ENCODE measurements at regions not wholly inside any gene's neighbourhood (a gene's known extent, or its start where the extent isn't known, plus 50 kb on each side); places are given as distances from the start of the nearest gene placed in this dataset.

- TF ChIP-seq POLR2AphosphoS5 (IDR thresholded peaks at IDR 0.05; ENCODE audit: insufficient read depth in 1 of 2, low read depth in 1 of 2) (no peak), POLR2A (IDR thresholded peaks at IDR 0.05) (no peak)
- TF ChIP-seq, protein P1, sequence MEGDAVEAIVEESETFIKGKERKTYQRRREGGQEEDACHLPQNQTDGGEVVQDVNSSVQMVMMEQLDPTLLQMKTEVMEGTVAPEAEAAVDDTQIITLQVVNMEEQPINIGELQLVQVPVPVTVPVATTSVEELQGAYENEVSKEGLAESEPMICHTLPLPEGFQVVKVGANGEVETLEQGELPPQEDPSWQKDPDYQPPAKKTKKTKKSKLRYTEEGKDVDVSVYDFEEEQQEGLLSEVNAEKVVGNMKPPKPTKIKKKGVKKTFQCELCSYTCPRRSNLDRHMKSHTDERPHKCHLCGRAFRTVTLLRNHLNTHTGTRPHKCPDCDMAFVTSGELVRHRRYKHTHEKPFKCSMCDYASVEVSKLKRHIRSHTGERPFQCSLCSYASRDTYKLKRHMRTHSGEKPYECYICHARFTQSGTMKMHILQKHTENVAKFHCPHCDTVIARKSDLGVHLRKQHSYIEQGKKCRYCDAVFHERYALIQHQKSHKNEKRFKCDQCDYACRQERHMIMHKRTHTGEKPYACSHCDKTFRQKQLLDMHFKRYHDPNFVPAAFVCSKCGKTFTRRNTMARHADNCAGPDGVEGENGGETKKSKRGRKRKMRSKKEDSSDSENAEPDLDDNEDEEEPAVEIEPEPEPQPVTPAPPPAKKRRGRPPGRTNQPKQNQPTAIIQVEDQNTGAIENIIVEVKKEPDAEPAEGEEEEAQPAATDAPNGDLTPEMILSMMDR (IDR thresholded peaks at IDR 0.05) = no peak
Measured at GRCh38 chr2:11889101-11889850, 142.8 kb downstream of the LPIN1 start.
